HG02623 (cell line): ENCODE measurements at regions not wholly inside any gene's neighbourhood (a gene's known extent, or its start where the extent isn't known, plus 50 kb on each side); places are given as distances from the start of the nearest gene placed in this dataset.
"Not testable (repeated sequence)": the region's sequence is repeated elsewhere in the genome, so short reads cannot be mapped to it uniquely, and the experiment has no call there.

Experiments
- ATAC-seq: cut with Tn5 transposase; IDR thresholded peaks from one replicate; pipeline ENCODE4 v1.9.1; 2021; ENCODE audit warnings: moderate library complexity; ENCODE audit not compliant: unreplicated experiment

GRCh38 chr11:33971530-33971929 lies 79.7 kb upstream of the LMO2 start:
- ATAC-seq = not testable (repeated sequence)

- ATAC-seq = peak; percentile 48
These were observed 79.1 kb upstream of the LMO2 start for GRCh38 chr11:33970984-33971466.

DNA sequence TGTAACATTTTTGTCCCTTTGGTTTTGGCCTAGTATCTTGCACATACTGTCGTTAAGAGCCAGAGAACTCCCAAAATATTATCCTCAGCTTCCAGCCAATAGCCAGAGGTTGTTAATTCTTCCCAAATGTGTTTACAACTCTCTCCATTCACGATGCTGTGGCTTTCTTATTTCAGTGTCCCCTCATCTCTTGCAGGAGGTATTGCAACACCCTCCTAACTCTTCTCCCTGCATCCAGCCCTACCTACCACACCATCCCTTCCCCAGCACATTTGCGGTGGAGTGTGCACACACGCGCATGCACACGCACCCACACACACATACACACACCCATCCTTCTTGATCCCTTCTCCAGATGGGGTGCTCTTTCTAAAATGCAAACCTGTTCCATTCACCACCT lies 75.6 kb upstream of the LMO2 start:
- no peak for ATAC-seq

GRCh38 chr11:33965032-33965431 lies 73.2 kb upstream of the LMO2 start:
- no peak for ATAC-seq

GRCh38 chr11:33959855-33960400 lies 68.1 kb upstream of the LMO2 start:
- ATAC-seq = no peak

DNA sequence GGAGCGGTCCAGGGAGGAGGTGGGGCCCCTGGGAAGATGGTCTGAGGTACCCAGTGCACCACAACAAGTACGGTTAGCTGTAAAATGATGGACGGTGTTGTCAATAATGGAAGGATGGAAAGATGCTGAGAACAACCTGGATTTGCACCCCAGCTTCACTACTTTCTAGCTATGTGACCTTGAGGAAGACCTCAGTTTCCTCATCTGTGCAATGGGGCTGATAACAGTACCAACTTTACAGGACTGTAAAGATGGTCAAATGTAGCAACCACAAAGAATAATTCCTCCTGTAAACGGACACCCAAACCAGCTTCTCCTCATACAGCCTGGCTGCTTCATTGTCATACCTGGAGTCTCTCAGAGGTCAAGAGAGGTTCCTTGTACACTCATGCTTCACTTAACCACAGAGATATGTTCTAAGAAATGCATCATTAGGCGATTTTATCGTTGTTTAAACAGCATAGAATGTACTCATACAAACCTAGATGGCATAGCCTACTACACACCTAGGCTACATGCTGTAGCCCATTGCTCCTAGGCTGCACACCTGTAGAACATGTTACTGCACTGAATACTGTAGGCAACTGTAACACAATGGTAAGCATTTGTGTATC lies 65.5 kb upstream of the LMO2 start:
- ATAC-seq = no peak

DNA sequence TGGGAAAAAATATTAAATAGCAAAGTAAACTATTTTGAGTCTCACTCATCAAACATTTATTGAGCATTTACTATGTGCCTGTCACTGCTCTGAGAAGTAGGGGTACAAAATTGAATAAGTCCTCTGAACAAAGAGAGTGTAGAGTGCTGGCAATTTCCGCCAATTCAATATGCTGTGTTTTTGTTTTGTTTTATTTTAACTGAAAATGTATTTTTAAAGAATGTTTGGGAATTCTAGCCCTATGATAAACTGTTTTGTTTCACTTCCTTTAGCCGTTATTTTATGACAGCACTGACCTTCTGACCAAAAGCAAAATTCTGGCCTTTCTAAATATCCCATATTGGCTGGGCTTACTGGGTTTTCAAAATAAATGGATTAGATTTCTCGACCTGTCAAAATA lies 64.7 kb upstream of the LMO2 start:
- no peak for ATAC-seq

DNA sequence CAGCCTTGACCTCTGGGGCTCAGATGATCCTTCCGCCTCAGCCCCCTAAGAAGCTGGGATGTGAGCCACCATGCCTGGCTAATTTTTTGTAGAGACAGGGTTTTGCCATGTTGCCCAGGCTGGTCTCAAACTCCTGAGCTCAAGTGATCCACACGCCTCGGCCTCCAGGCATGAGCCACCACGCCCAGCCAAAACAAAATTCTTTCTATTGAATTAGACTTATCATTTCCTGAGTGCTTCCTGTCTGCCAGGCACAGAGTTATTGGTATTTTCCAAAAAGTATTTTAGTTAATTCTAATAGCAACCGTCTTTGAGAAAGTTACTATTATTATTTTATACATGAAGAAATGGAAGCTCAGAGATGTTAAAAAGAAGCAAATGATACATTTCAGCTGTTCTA lies 61.4 kb upstream of the LMO2 start:
- ATAC-seq = no peak

DNA sequence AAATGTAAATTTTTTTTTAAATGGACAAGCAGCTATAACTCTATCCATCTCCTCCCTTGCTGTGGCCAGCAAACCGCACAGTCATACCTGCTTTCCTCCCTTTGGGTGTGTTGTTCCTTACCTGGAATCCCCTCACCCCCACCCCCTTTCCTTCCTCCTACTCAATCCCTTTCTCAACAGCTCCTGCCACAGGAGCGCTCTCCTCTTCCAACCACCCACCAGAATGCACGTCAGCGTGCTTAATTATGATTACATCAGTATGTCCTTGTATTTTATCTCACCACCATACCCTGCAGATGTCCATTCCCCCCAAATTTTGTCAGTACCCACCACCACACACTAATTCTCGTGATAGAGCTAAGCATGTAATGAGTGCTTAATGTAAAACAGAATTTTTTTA lies 60.9 kb upstream of the LMO2 start:
- no peak for ATAC-seq

GRCh38 chr11:33949252-33949913 lies 57.5 kb upstream of the LMO2 start:
- ATAC-seq = no peak

DNA sequence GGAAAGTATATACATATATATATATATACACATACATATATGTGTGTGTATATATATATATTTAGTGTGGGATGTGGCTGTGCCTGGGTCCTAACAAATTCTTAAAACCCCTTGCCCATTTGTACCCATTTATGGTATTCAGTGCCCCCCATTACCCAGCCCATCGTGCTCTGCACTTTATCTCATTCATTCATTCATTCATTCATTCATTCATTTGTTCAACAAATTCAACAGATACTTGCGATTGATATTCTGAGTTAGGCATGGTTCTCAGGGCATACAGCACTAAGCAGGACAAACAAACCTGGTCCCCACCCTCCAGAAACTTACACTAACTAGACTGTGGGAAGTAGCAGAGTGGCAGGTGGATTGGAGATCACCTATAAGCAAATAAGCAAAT lies 56.6 kb upstream of the LMO2 start:
- no peak for ATAC-seq

DNA sequence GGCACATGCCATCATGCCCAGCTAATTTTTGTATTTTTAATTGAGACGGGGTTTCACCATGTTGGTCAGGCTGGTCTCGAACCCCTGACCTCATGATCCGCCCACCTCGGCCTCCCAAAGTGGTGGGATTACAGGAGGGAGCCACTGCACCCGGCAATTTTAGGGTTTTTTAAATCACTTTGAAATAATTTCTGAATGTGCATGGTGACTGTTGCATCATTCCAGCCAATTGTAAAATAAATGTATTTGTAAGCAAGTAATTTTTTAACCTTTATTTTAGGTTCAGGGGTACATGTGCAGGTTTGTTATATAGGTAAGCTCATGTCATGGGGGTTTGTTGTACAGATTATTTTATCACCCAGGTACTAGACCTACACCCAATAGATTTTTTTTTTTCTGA lies 56.0 kb upstream of the LMO2 start:
- not testable (repeated sequence) for ATAC-seq

- ATAC-seq = no peak
These were observed 55.1 kb upstream of the LMO2 start for GRCh38 chr11:33946930-33947329.

- no peak for ATAC-seq
These were observed 53.8 kb upstream of the LMO2 start for GRCh38 chr11:33945481-33946268.

- ATAC-seq = no peak
These were observed 53.0 kb upstream of the LMO2 start for GRCh38 chr11:33944693-33945424.

GRCh38 chr11:33944345-33944692 lies 52.4 kb upstream of the LMO2 start:
- ATAC-seq = no peak

DNA sequence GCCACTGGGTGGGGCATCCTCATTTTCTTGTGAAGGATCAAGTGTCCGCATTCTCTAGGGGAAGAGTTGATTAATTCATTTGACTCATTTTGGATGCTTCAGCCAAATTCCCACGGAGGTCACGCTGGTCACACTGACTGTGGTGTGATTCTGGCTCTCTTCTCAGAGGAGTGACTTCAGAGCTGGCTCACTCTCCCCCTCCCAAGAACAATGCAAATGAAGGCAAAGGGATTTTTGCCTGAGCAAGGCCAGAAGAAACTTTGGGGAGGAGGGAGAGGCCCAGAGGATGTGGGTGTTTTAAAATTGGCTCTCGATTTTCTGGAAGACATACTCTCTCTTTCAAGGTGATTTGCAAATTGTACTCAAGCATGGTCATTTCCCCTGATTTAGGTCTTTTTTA lies 51.1 kb upstream of the LMO2 start:
- ATAC-seq = peak; percentile 47

GRCh38 chr11:33941637-33942160 lies 49.8 kb upstream of the LMO2 start:
- peak; percentile 34 for ATAC-seq
